Peyer's patch (tissue), 4 donors: ENCODE measurements at regions not wholly inside any gene's neighbourhood (a gene's known extent, or its start where the extent isn't known, plus 50 kb on each side); places are given as distances from the start of the nearest gene placed in this dataset.
A peak's percentile ranks its signal among the peaks of the same experiment; 100 is the strongest.
"Not testable (repeated sequence)": the region's sequence is repeated elsewhere in the genome, so short reads cannot be mapped to it uniquely, and the experiment has no call there.

Source experiments
- DNase-seq, 3 donors: peaks; one replicate each; pipeline ENCODE4 v3.0.0-alpha.2; 2017 to 2019
- H3K27ac ChIP-seq, 4 donors: fragments of 200-600 bp; sonication (generic); one replicate each; pipeline ENCODE4 v1.5.1; 2016 to 2019
- H3K27me3 ChIP-seq, 2 donors: fragments of 200-600 bp; sonication (generic); one replicate each; pipeline ENCODE4 v1.5.1; 2019
- H3K36me3 ChIP-seq, 3 donors: fragments of 200-600 bp; sonication (generic); one replicate each; pipeline ENCODE4 v1.5.1; 2016 to 2019
- H3K4me1 ChIP-seq, 4 donors: fragments of 200-600 bp; sonication (generic); one replicate each; pipeline ENCODE4 v1.5.1; 2016 to 2019
- H3K4me3 ChIP-seq, 4 donors: fragments of 200-600 bp; sonication (generic); 1 replicate in 3 of 4; 2 replicates in 1 of 4; pipeline ENCODE4 v1.5.1; 2016 to 2019; ENCODE audit warnings: mild to moderate bottlenecking in 1 of 4
- H3K9me3 ChIP-seq, 4 donors: fragments of 200-600 bp; sonication (generic); one replicate each; pipeline ENCODE4 v1.5.1; 2016 to 2019; ENCODE audit warnings: mild to moderate bottlenecking in 1 of 4
- CTCF ChIP-seq, 6 experiments: fragments of 450-650 bp in 4 of 6; fragments of 200-600 bp in 2 of 6; sonication (generic) in 1 of 6; IDR thresholded peaks; one replicate each; pipeline ENCODE4 v1.5.1; 2017 to 2019; ENCODE audit warnings: antibody characterized with exemption in 6 of 6, mild to moderate bottlenecking in 3 of 6, moderate library complexity in 1 of 6
- POLR2A ChIP-seq, 2 donors: fragments of 450-650 bp; IDR thresholded peaks; one replicate each; pipeline ENCODE4 v1.5.1; 2017; ENCODE audit warnings: antibody characterized with exemption in 2 of 2, mild to moderate bottlenecking in 2 of 2, moderate library complexity in 2 of 2

GRCh38 chr7:156036153-156036552 lies 223.9 kb upstream of the SHH start:
- TF ChIP-seq CTCF (IDR thresholded peaks at IDR 0.05) (no peak), POLR2A (IDR thresholded peaks at IDR 0.05) (no peak)
- no peaks in the 10 kb centered on the region for H3K27me3 ChIP-seq
- no peaks in the 10 kb centered on the region for H3K36me3 ChIP-seq
- no peak for DNase-seq
- H3K9me3 ChIP-seq, result no peaks in the 10 kb centered on the region
- no peak overlapping the region for H3K27ac ChIP-seq
- no peaks in the 10 kb centered on the region for H3K4me1 ChIP-seq
- no peak overlapping the region for H3K4me3 ChIP-seq

GRCh38 chr7:156035387-156035786 lies 223.1 kb upstream of the SHH start:
- not testable (repeated sequence) for H3K27ac ChIP-seq, H3K9me3 ChIP-seq, H3K27me3 ChIP-seq, H3K36me3 ChIP-seq, H3K4me1 ChIP-seq, H3K4me3 ChIP-seq
- peak in 1 of 3 donors; percentile 22 for DNase-seq

GRCh38 chr7:156034397-156034796 lies 222.1 kb upstream of the SHH start:
- no peak overlapping the region for H3K27ac ChIP-seq
- TF ChIP-seq POLR2A (IDR thresholded peaks at IDR 0.05) (no peak), CTCF (IDR thresholded peaks at IDR 0.05) (no peak)
- H3K4me1 ChIP-seq, result no peaks in the 10 kb centered on the region
- H3K4me3 ChIP-seq, result no peak overlapping the region
- no peaks in the 10 kb centered on the region for H3K27me3 ChIP-seq
- DNase-seq, result no peak
- no peaks in the 10 kb centered on the region for H3K36me3 ChIP-seq
- H3K9me3 ChIP-seq, result no peaks in the 10 kb centered on the region

- Histone ChIP-seq H3K27ac (no peak overlapping the region), H3K27me3 (no peaks in the 10 kb centered on the region), H3K4me3 (no peak overlapping the region), H3K9me3 (no peaks in the 10 kb centered on the region), H3K36me3 (no peaks in the 10 kb centered on the region), H3K4me1 (no peaks in the 10 kb centered on the region)
- TF ChIP-seq CTCF (IDR thresholded peaks at IDR 0.05), result no peak
- TF ChIP-seq POLR2A (IDR thresholded peaks at IDR 0.05), result no peak
- no peak for DNase-seq
These were observed 220.7 kb upstream of the SHH start for GRCh38 chr7:156032973-156033372.

GRCh38 chr7:156031679-156032478 lies 219.6 kb upstream of the SHH start:
- no peaks in the 10 kb centered on the region for H3K9me3 ChIP-seq
- no peaks in the 10 kb centered on the region for H3K27me3 ChIP-seq
- TF ChIP-seq POLR2A (IDR thresholded peaks at IDR 0.05) (no peak), CTCF (IDR thresholded peaks at IDR 0.05) (no peak)
- no peaks in the 10 kb centered on the region for H3K36me3 ChIP-seq
- no peaks in the 10 kb centered on the region for H3K4me1 ChIP-seq
- peak in 1 of 3 donors; percentile 18 for DNase-seq
- no peak overlapping the region for H3K27ac ChIP-seq
- H3K4me3 ChIP-seq, result no peak overlapping the region

GRCh38 chr7:156029460-156030007 lies 217.3 kb upstream of the SHH start:
- no peaks in the 10 kb centered on the region for H3K9me3 ChIP-seq
- no peak overlapping the region for H3K4me3 ChIP-seq
- TF ChIP-seq POLR2A (IDR thresholded peaks at IDR 0.05), result no peak
- TF ChIP-seq CTCF (IDR thresholded peaks at IDR 0.05), result no peak
- no peaks in the 10 kb centered on the region for H3K4me1 ChIP-seq
- no peaks in the 10 kb centered on the region for H3K36me3 ChIP-seq
- H3K27ac ChIP-seq, result no peak overlapping the region
- no peak for DNase-seq
- H3K27me3 ChIP-seq, result no peaks in the 10 kb centered on the region
